H1 (cell line): ENCODE measurements at regions not wholly inside any gene's neighbourhood (a gene's known extent, or its start where the extent isn't known, plus 50 kb on each side); places are given as distances from the start of the nearest gene placed in this dataset.

Source experiments
- CTCF ChIA-PET: fragments of 300-600 bp; sonication (Branson Sonifier 250); formaldehyde crosslinking; loops from one replicate; lab custom pipeline; 2021; ENCODE audit not compliant: partially characterized antibody; lab: Charles Lee
- POLR2A ChIA-PET: fragments of 300-600 bp; sonication (Branson Sonifier 250); formaldehyde crosslinking; loops from one replicate; lab custom pipeline; 2021; ENCODE audit warnings: inconsistent platforms; ENCODE audit not compliant: partially characterized antibody; lab: Charles Lee
- DNase-seq, 2 experiments: peaks; one replicate each; pipeline versions ENCODE4 v3.0.0 to v3.0.0-alpha.2; 2010 to 2022; ENCODE audit warnings: low spot score in 2 of 2, low read depth in 1 of 2, mixed read lengths in 1 of 2
- FAIRE-seq: peaks from 2 replicates; lab custom pipeline; 2011; peaks lifted over from hg19 to GRCh38; lab: Jason Lieb, UNC
- H2AFZ ChIP-seq: 2 replicates; pipeline ENCODE4 v1.8.1; 2012; ENCODE audit warnings: low read length, inconsistent platforms
- H2AK5ac ChIP-seq: 2 replicates; pipeline ENCODE4 v1.6.1; 2013; ENCODE audit warnings: low read depth, low read length
- H2BK120ac ChIP-seq: replicated peaks from 2 replicates; pipeline ENCODE3; 2013; ENCODE audit warnings: low read depth, low read length, inconsistent platforms
- H2BK12ac ChIP-seq: 2 replicates; pipeline ENCODE4 v1.6.1; 2013; ENCODE audit warnings: low read depth, low read length
- H2BK15ac ChIP-seq: 2 replicates; pipeline ENCODE4 v1.6.1; 2013; ENCODE audit warnings: low read length
- H2BK20ac ChIP-seq: 2 replicates; pipeline ENCODE4 v1.6.1; 2013; ENCODE audit warnings: low read length
- H2BK5ac ChIP-seq: 2 replicates; pipeline ENCODE4 v1.6.1; 2013; ENCODE audit warnings: low read depth, low read length
- H3K14ac ChIP-seq: 2 replicates; pipeline ENCODE4 v1.6.1; 2013; ENCODE audit warnings: inconsistent platforms; ENCODE audit not compliant: insufficient read length
- H3K18ac ChIP-seq: 2 replicates; pipeline ENCODE4 v1.6.1; 2013; ENCODE audit warnings: low read length; ENCODE audit errors: extremely low read depth
- H3K23ac ChIP-seq: 2 replicates; pipeline ENCODE4 v1.6.1; 2013; ENCODE audit warnings: inconsistent platforms; ENCODE audit not compliant: insufficient read length
- H3K23me2 ChIP-seq: 2 replicates; pipeline ENCODE4 v1.6.1; 2013; ENCODE audit warnings: low read depth, low read length
- H3K27ac ChIP-seq: 2 replicates; pipeline ENCODE4 v1.6.1; 2011; ENCODE audit warnings: low read depth, low read length, inconsistent platforms
- H3K27me3 ChIP-seq, 4 experiments: replicated peaks in 1 of 4; 1 replicate in 1 of 4; 2 replicates in 3 of 4; pipeline versions ENCODE4 v1.6.1 to v1.8.1; 2011 to 2013; ENCODE audit warnings: low read length in 3 of 4, mild to moderate bottlenecking in 3 of 4, inconsistent platforms in 2 of 4, mixed read lengths in 2 of 4, moderate library complexity in 1 of 4; ENCODE audit not compliant: control insufficient read depth in 3 of 4, insufficient read depth in 3 of 4; ENCODE audit errors: extremely low read depth in 1 of 4
- H3K36me3 ChIP-seq, 4 experiments: 2 replicates each; pipeline versions ENCODE4 v1.6.1 to v1.8.1; 2011 to 2013; ENCODE audit warnings: mild to moderate bottlenecking in 4 of 4, low read length in 3 of 4, moderate library complexity in 2 of 4, control low read depth in 1 of 4, inconsistent platforms in 1 of 4; ENCODE audit not compliant: insufficient read depth in 4 of 4, control insufficient read depth in 2 of 4
- H3K4ac ChIP-seq: replicated peaks from 2 replicates; pipeline ENCODE3; 2013; ENCODE audit warnings: low read length, low read depth, mixed read lengths, inconsistent platforms; ENCODE audit not compliant: insufficient read length
- H3K4me1 ChIP-seq, 4 experiments: replicated peaks in 1 of 4; 1 replicate in 1 of 4; 2 replicates in 3 of 4; pipeline versions ENCODE4 v1.6.1 to v1.8.1; 2011 to 2013; ENCODE audit warnings: low read length in 3 of 4, inconsistent platforms in 2 of 4, mixed read lengths in 1 of 4; ENCODE audit not compliant: insufficient read depth in 4 of 4, control insufficient read depth in 3 of 4
- H3K4me2 ChIP-seq, 2 experiments: 2 replicates each; pipeline versions ENCODE4 v1.6.1 to v1.8.1; 2011 to 2013; ENCODE audit warnings: low read depth in 2 of 2, low read length in 2 of 2, control low read depth in 1 of 2, inconsistent platforms in 1 of 2, mild to moderate bottlenecking in 1 of 2; ENCODE audit not compliant: insufficient read depth in 1 of 2
- H3K4me3 ChIP-seq, 4 experiments: fragments of 200-600, 300-600 bp in 1 of 4; sonication (generic), shearing (Covaris generic), sonication (Bioruptor Twin) in 1 of 4; 2 replicates each; pipeline versions ENCODE4 v1.5.1 to v1.8.1; 2011 to 2016; ENCODE audit warnings: low read length in 4 of 4, low read depth in 3 of 4, control low read depth in 2 of 4, inconsistent platforms in 2 of 4, mild to moderate bottlenecking in 2 of 4, mixed read lengths in 1 of 4, moderate library complexity in 1 of 4; ENCODE audit not compliant: insufficient read depth in 2 of 4; ENCODE audit errors: extremely low read depth in 1 of 4
- H3K56ac ChIP-seq: replicated peaks from 2 replicates; pipeline ENCODE3; 2013; ENCODE audit warnings: low read depth, mild to moderate bottlenecking, mixed read lengths, low read length, inconsistent platforms; ENCODE audit not compliant: insufficient read length
- H3K79me1 ChIP-seq: 2 replicates; pipeline ENCODE4 v1.6.1; 2013; ENCODE audit warnings: low read depth, low read length, control low read depth
- H3K79me2 ChIP-seq, 2 experiments: 2 replicates each; pipeline versions ENCODE4 v1.6.1 to v1.8.1; 2012 to 2013; ENCODE audit warnings: low read length in 2 of 2, mild to moderate bottlenecking in 2 of 2, inconsistent platforms in 1 of 2; ENCODE audit not compliant: insufficient read depth in 2 of 2, control insufficient read depth in 1 of 2
- H3K9ac ChIP-seq, 4 experiments: replicated peaks in 1 of 4; 1 replicate in 1 of 4; 2 replicates in 3 of 4; pipeline versions ENCODE4 v1.6.1 to v1.8.1; 2011 to 2013; ENCODE audit warnings: low read depth in 3 of 4, low read length in 3 of 4, control low read depth in 2 of 4, mild to moderate bottlenecking in 2 of 4, moderate library complexity in 2 of 4, inconsistent platforms in 1 of 4; ENCODE audit errors: extremely low read depth in 1 of 4
- H3K9me3 ChIP-seq, 2 experiments: 2 replicates each; pipeline versions ENCODE4 v1.6.1 to v1.8.1; 2012 to 2013; ENCODE audit warnings: mild to moderate bottlenecking in 2 of 2, moderate library complexity in 2 of 2, control low read depth in 1 of 2, inconsistent platforms in 1 of 2, low read depth in 1 of 2, low read length in 1 of 2, mixed read lengths in 1 of 2; ENCODE audit not compliant: insufficient read depth in 2 of 2
- H4K20me1 ChIP-seq, 2 experiments: replicated peaks in 1 of 2; 2 replicates each; pipeline versions ENCODE3 to v1.8.1; 2011 to 2013; ENCODE audit warnings: inconsistent platforms in 2 of 2, low read length in 2 of 2, mild to moderate bottlenecking in 1 of 2; ENCODE audit not compliant: insufficient read depth in 2 of 2, control insufficient read depth in 1 of 2
- H4K5ac ChIP-seq: 2 replicates; pipeline ENCODE4 v1.6.1; 2013; ENCODE audit warnings: low read length, low read depth, mixed read lengths, inconsistent platforms; ENCODE audit not compliant: insufficient read length
- H4K8ac ChIP-seq: 2 replicates; pipeline ENCODE4 v1.8.0; 2013; ENCODE audit warnings: mild to moderate bottlenecking, moderate library complexity, low read length, inconsistent platforms; ENCODE audit not compliant: insufficient read depth; ENCODE audit errors: extremely low read depth
- H4K91ac ChIP-seq: replicated peaks from 2 replicates; pipeline ENCODE3; 2013; ENCODE audit warnings: low read length, mixed read lengths, inconsistent platforms; ENCODE audit not compliant: insufficient read length
- ASH2L ChIP-seq: fragments of 200-600, 300-600 bp; sonication (generic); IDR thresholded peaks from one replicate; pipeline ENCODE4 v1.7.1; 2017; ENCODE audit warnings: low read length
- ATF3 ChIP-seq: IDR thresholded peaks from 2 replicates; pipeline ENCODE4 v1.6.1; 2011; ENCODE audit warnings: low read depth, mild to moderate bottlenecking, low read length; ENCODE audit not compliant: insufficient read depth
- CBX5 ChIP-seq: fragments of 300-800, 300-1000 bp; sonication (generic); IDR thresholded peaks from 2 replicates; pipeline ENCODE4 v1.7.1; 2016; ENCODE audit warnings: antibody characterized with exemption, low read length, low read depth
- CREB1 ChIP-seq: IDR thresholded peaks from 2 replicates; pipeline ENCODE4 v1.6.1; 2012; ENCODE audit warnings: inconsistent platforms
- EP300 ChIP-seq, 2 experiments: IDR thresholded peaks; 1 replicate in 1 of 2; 2 replicates in 1 of 2; pipeline ENCODE4 v1.6.1; 2011 to 2012; ENCODE audit warnings: low read depth in 2 of 2, low read length in 2 of 2, mild to moderate bottlenecking in 2 of 2, borderline replicate concordance in 1 of 2, inconsistent platforms in 1 of 2, moderate library complexity in 1 of 2
- FOSL1 ChIP-seq: IDR thresholded peaks from 2 replicates; pipeline ENCODE4 v1.6.1; 2011; ENCODE audit warnings: mild to moderate bottlenecking, low read depth, low read length, moderate library complexity; ENCODE audit not compliant: insufficient read depth
- JUND ChIP-seq: IDR thresholded peaks from 2 replicates; pipeline ENCODE4 v1.6.1; 2011; ENCODE audit warnings: mild to moderate bottlenecking, improper control_type of control experiment, low read length
- KDM5A ChIP-seq: fragments of 200-600 bp; IDR thresholded peaks from 2 replicates; pipeline ENCODE4 v1.7.1; 2012; ENCODE audit warnings: mild to moderate bottlenecking, low read length, inconsistent platforms, mixed read lengths
- POLR2A ChIP-seq, 2 experiments: IDR thresholded peaks; 1 replicate in 1 of 2; 2 replicates in 1 of 2; pipeline ENCODE4 v1.6.1; 2011; ENCODE audit warnings: low read depth in 2 of 2, low read length in 2 of 2, mild to moderate bottlenecking in 2 of 2; ENCODE audit errors: control extremely low read depth in 1 of 2
- POLR2AphosphoS5 ChIP-seq: IDR thresholded peaks from 2 replicates; pipeline ENCODE4 v1.6.1; 2011; ENCODE audit warnings: low read depth, low read length
- TAF7 ChIP-seq: optimal IDR thresholded peaks from 2 replicates; pipeline ENCODE3; 2011; ENCODE audit warnings: low read depth, mild to moderate bottlenecking, inconsistent platforms, low read length, moderate library complexity, borderline replicate concordance
- TCF12 ChIP-seq: IDR thresholded peaks from 2 replicates; pipeline ENCODE4 v1.6.1; 2011; ENCODE audit warnings: low read depth, mild to moderate bottlenecking, low read length
- WGBS, 2 experiments: shearing (Covaris generic) in 1 of 2; methylation state at CpG; one replicate each; pipeline versions ENCODE4 v1.1.6 to v1.1.7; 2013 to 2015; ENCODE audit warnings: low lambda C conversion rate in 2 of 2, mixed read lengths in 2 of 2, inconsistent platforms in 1 of 2, low coverage in 1 of 2, missing lambda C conversion rate in 1 of 2; ENCODE audit not compliant: insufficient replicate concordance in 2 of 2, insufficient coverage in 1 of 2, insufficient read length in 1 of 2; ENCODE audit errors: extremely low coverage in 1 of 2, missing lambda C conversion rate in 1 of 2; 5-methylcytosine and 5-hydroxymethylcytosine counted together
- TF ChIP-seq, protein P1 (sequence below): IDR thresholded peaks from 2 replicates; pipeline ENCODE4 v1.6.1; 2012; ENCODE audit warnings: inconsistent platforms

- ChIA-PET POLR2A (no interaction called here), CTCF (interaction anchor here (3.0 kb wide), 1 partner anchor 9 kb away, joined by 9 read pairs; no protein-coding TSS in a partner anchor)
- H2BK5ac ChIP-seq: no peak overlapping the region
- H3K9ac ChIP-seq: no peak overlapping the region
- H2AK5ac ChIP-seq: no peak overlapping the region
- H3K27me3 ChIP-seq: no peaks in the 10 kb centered on the region
- H3K23me2 ChIP-seq: no peaks in the 10 kb centered on the region
- H3K79me2 ChIP-seq: no peaks in the 10 kb centered on the region
- H3K9me3 ChIP-seq: peaks cover 0 to 4% of the 10 kb centered on the region in 2 experiments; a peak in 2 of 4 replicates
- no peak overlapping the region for H2BK120ac ChIP-seq
- H3K4me3 ChIP-seq: no peak overlapping the region
- no peak overlapping the region for H4K91ac ChIP-seq
- no peak for DNase-seq
- H4K5ac ChIP-seq: no peak overlapping the region
- WGBS, 2 experiments: 86% methylated on average over 2 of the region's 2 CpGs; no CpG with 5 or more reads in 1 of the 2 experiments
- H4K8ac ChIP-seq: no peak overlapping the region
- H2BK20ac ChIP-seq: no peak overlapping the region
- peaks cover 0 to 3% (median 0%) of the 10 kb centered on the region in 4 experiments; a peak in 1 of 7 replicates for H3K4me1 ChIP-seq
- no peak overlapping the region for H2BK12ac ChIP-seq
- H2BK15ac ChIP-seq: no peak overlapping the region
- H3K14ac ChIP-seq: no peak overlapping the region
- no peak overlapping the region for H3K23ac ChIP-seq
- H4K20me1 ChIP-seq: no peaks in the 10 kb centered on the region
- H2AFZ ChIP-seq: no peak overlapping the region
- H3K4me2 ChIP-seq: no peak overlapping the region
- H3K79me1 ChIP-seq: no peaks in the 10 kb centered on the region
- no peak overlapping the region for H3K4ac ChIP-seq
- H3K36me3 ChIP-seq: no peaks in the 10 kb centered on the region; a peak in 1 of 8 replicates
- H3K27ac ChIP-seq: no peak overlapping the region
- FAIRE-seq: no peak
- H3K56ac ChIP-seq: no peak overlapping the region
- H3K18ac ChIP-seq: no peak overlapping the region
- TF ChIP-seq POLR2AphosphoS5: no peak
- TF ChIP-seq CREB1: no peak
- TF ChIP-seq ASH2L: no peak
- TF ChIP-seq FOSL1: no peak
- TF ChIP-seq POLR2A (IDR thresholded peaks at IDR 0.05; ENCODE audit: control extremely low read depth in 1 of 2, low read depth in 2 of 2, low read length in 2 of 2): no peak
- TF ChIP-seq TAF7: no peak
- TF ChIP-seq KDM5A: no peak
- TF ChIP-seq, protein P1, sequence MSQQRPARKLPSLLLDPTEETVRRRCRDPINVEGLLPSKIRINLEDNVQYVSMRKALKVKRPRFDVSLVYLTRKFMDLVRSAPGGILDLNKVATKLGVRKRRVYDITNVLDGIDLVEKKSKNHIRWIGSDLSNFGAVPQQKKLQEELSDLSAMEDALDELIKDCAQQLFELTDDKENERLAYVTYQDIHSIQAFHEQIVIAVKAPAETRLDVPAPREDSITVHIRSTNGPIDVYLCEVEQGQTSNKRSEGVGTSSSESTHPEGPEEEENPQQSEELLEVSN: no peak
- no peak for TF ChIP-seq EP300 (IDR thresholded peaks at IDR 0.05; ENCODE audit: borderline replicate concordance in 1 of 2, low read depth in 2 of 2, low read length in 2 of 2)
- no peak for TF ChIP-seq CBX5
- no peak for TF ChIP-seq ATF3
- TF ChIP-seq TCF12: no peak
- no peak for TF ChIP-seq JUND
Measured at GRCh38 chr16:17641990-17642389, 171.2 kb upstream of the XYLT1 start.
